WTC11 (cell line): ENCODE measurements at regions not wholly inside any gene's neighbourhood (a gene's known extent, or its start where the extent isn't known, plus 50 kb on each side); places are given as distances from the start of the nearest gene placed in this dataset.

Source experiments
- ESRRA ChIP-seq: sonication (generic); formaldehyde crosslinking; IDR thresholded peaks from 2 replicates; pipeline ENCODE4 v1.8.1; 2022; ENCODE audit warnings: mild to moderate bottlenecking, missing genetic modification reagents, borderline replicate concordance
- TF ChIP-seq, protein P1 (sequence below): fragments of 200-600 bp; IDR thresholded peaks from 2 replicates; pipeline ENCODE4 v1.8.0; 2022; ENCODE audit warnings: antibody characterized with exemption

DNA sequence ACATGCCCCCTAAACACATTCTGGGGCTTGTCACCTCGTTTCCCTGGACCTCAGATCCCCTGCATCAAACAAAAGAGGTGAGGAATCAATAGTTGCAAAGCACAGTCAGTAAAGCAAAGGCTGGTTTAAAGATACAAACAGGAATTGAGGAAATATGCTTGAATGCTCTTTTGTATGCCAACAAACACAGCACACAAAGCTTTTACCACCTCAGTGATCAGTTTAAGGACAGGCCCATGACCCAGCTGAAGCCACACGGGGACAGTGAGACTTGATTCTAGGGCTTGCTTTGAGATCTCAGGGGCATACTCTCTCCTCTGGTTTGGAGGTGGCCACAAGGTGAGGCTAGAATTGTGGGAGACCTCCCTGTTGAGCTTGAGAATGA, 182.9 kb upstream of the CST7 start:
- no peak for TF ChIP-seq ESRRA (CRISPR knock-in tag)
- TF ChIP-seq, protein P1, sequence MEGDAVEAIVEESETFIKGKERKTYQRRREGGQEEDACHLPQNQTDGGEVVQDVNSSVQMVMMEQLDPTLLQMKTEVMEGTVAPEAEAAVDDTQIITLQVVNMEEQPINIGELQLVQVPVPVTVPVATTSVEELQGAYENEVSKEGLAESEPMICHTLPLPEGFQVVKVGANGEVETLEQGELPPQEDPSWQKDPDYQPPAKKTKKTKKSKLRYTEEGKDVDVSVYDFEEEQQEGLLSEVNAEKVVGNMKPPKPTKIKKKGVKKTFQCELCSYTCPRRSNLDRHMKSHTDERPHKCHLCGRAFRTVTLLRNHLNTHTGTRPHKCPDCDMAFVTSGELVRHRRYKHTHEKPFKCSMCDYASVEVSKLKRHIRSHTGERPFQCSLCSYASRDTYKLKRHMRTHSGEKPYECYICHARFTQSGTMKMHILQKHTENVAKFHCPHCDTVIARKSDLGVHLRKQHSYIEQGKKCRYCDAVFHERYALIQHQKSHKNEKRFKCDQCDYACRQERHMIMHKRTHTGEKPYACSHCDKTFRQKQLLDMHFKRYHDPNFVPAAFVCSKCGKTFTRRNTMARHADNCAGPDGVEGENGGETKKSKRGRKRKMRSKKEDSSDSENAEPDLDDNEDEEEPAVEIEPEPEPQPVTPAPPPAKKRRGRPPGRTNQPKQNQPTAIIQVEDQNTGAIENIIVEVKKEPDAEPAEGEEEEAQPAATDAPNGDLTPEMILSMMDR: no peak
